HG03097 (cell line): ENCODE measurements at regions not wholly inside any gene's neighbourhood (a gene's known extent, or its start where the extent isn't known, plus 50 kb on each side); places are given as distances from the start of the nearest gene placed in this dataset.
"Not testable (repeated sequence)": the region's sequence is repeated elsewhere in the genome, so short reads cannot be mapped to it uniquely, and the experiment has no call there.

Source experiments
- ATAC-seq: cut with Tn5 transposase; IDR thresholded peaks from one replicate; pipeline ENCODE4 v1.9.1; 2021; ENCODE audit not compliant: unreplicated experiment, low FRiP score

- ATAC-seq: no peak
Measured at GRCh38 chr6:140540743-140541142, 1166.3 kb upstream of the CITED2 start.

- ATAC-seq: no peak
Measured at GRCh38 chr6:140538926-140539325, 1164.5 kb upstream of the CITED2 start.

- no peak for ATAC-seq
Measured at GRCh38 chr6:140537834-140538705, 1163.6 kb upstream of the CITED2 start.

- no peak for ATAC-seq
Measured at GRCh38 chr6:140537211-140537610, 1162.8 kb upstream of the CITED2 start.

- ATAC-seq: no peak
Measured at GRCh38 chr6:140535511-140535910, 1161.1 kb upstream of the CITED2 start.

GRCh38 chr6:140533526-140533925 is 1159.1 kb upstream of the CITED2 start:
- no peak for ATAC-seq

GRCh38 chr6:140504776-140505175 is 1130.3 kb upstream of the CITED2 start:
- ATAC-seq: no peak

- no peak for ATAC-seq
Measured at GRCh38 chr6:140500849-140501248, 1126.4 kb upstream of the CITED2 start.

- ATAC-seq: no peak
Measured at GRCh38 chr6:140499607-140500006, 1125.2 kb upstream of the CITED2 start.

- ATAC-seq: no peak
Measured at GRCh38 chr6:140494321-140495108, 1120.1 kb upstream of the CITED2 start.

GRCh38 chr6:140493470-140493869 is 1119.0 kb upstream of the CITED2 start:
- ATAC-seq: not testable (repeated sequence)

GRCh38 chr6:140490081-140490480 is 1115.6 kb upstream of the CITED2 start:
- ATAC-seq: no peak

- ATAC-seq: no peak
Measured at GRCh38 chr6:140487586-140487985, 1113.1 kb upstream of the CITED2 start.

GRCh38 chr6:140486450-140487361 is 1112.3 kb upstream of the CITED2 start:
- ATAC-seq: no peak

GRCh38 chr6:140485740-140486449 is 1111.4 kb upstream of the CITED2 start:
- no peak for ATAC-seq

- ATAC-seq: no peak
Measured at GRCh38 chr6:140480852-140481251, 1106.4 kb upstream of the CITED2 start.

- no peak for ATAC-seq
Measured at GRCh38 chr6:140478631-140479030, 1104.2 kb upstream of the CITED2 start.

GRCh38 chr6:140475086-140475485 is 1100.6 kb upstream of the CITED2 start:
- ATAC-seq: no peak

GRCh38 chr6:140464720-140465119 is 1090.3 kb upstream of the CITED2 start:
- no peak for ATAC-seq

- ATAC-seq: no peak
Measured at GRCh38 chr6:140463312-140463710, 1088.9 kb upstream of the CITED2 start.
